Renal cortex interstitium (tissue), 11 donors: ENCODE measurements at regions not wholly inside any gene's neighbourhood (a gene's known extent, or its start where the extent isn't known, plus 50 kb on each side); places are given as distances from the start of the nearest gene placed in this dataset.
"Not testable (repeated sequence)": the region's sequence is repeated elsewhere in the genome, so short reads cannot be mapped to it uniquely, and the experiment has no call there.

Experiments used
- DNase-seq, 11 donors: peaks; one replicate each; pipeline ENCODE4 v3.0.0-alpha.2; 2013; ENCODE audit warnings: low read depth in 9 of 11, low spot score in 4 of 11; ENCODE audit errors: extremely low read depth in 1 of 11

GRCh38 chr3:162699291-162699690 is 1202.7 kb downstream of the OTOL1 start:
- peak in 4 of 11 donors; percentile 19 to 32 (median 27) for DNase-seq

- no peak for DNase-seq
Measured at GRCh38 chr3:162701211-162701610, 1204.6 kb downstream of the OTOL1 start.

- no peak for DNase-seq
Measured at GRCh38 chr3:162702768-162703385, 1206.3 kb downstream of the OTOL1 start.

GRCh38 chr3:162704238-162704637 is 1207.6 kb downstream of the OTOL1 start:
- DNase-seq: no peak

- no peak for DNase-seq
Measured at GRCh38 chr3:162704799-162705385, 1208.3 kb downstream of the OTOL1 start.

GRCh38 chr3:162708394-162708793 is 1211.8 kb downstream of the OTOL1 start:
- DNase-seq: not testable (repeated sequence)

GRCh38 chr3:162708942-162709706 is 1212.5 kb downstream of the OTOL1 start:
- not testable (repeated sequence) for DNase-seq

- no peak for DNase-seq
Measured at GRCh38 chr3:162710332-162711112, 1213.9 kb downstream of the OTOL1 start.

- not testable (repeated sequence) for DNase-seq
Measured at GRCh38 chr3:162717074-162717473, 1220.5 kb downstream of the OTOL1 start.

- DNase-seq: no peak
Measured at GRCh38 chr3:162718697-162719096, 1222.1 kb downstream of the OTOL1 start.

- peak in 1 of 11 donors; percentile 2 for DNase-seq
Measured at GRCh38 chr3:162719684-162720341, 1223.2 kb downstream of the OTOL1 start.

- no peak for DNase-seq
Measured at GRCh38 chr3:162721736-162722135, 1225.1 kb downstream of the OTOL1 start.

- DNase-seq: no peak
Measured at GRCh38 chr3:162722337-162722736, 1225.7 kb downstream of the OTOL1 start.

GRCh38 chr3:162722796-162723195 is 1226.2 kb downstream of the OTOL1 start:
- DNase-seq: not testable (repeated sequence)

- no peak for DNase-seq
Measured at GRCh38 chr3:162729686-162730085, 1233.1 kb downstream of the OTOL1 start.

GRCh38 chr3:162731961-162732360 is 1235.4 kb downstream of the OTOL1 start:
- DNase-seq: not testable (repeated sequence)

GRCh38 chr3:162738784-162739183 is 1242.2 kb downstream of the OTOL1 start:
- no peak for DNase-seq

GRCh38 chr3:162740941-162741596 is 1244.5 kb downstream of the OTOL1 start:
- no peak for DNase-seq
